ENCODE measurements at regions not wholly inside any gene's neighbourhood (a gene's known extent, or its start where the extent isn't known, plus 50 kb on each side); places are given as distances from the start of the nearest gene placed in this dataset.

- TF ChIP-seq CTCF (IDR thresholded peaks at IDR 0.05; ENCODE audit: insufficient read depth, low read length), result no peak
- no peak for TF ChIP-seq GABPA (IDR thresholded peaks at IDR 0.05; ENCODE audit: low read depth)
- TF ChIP-seq POLR2AphosphoS5 (IDR thresholded peaks at IDR 0.05; ENCODE audit: low read depth), result no peak
- TF ChIP-seq REST (IDR thresholded peaks at IDR 0.05; ENCODE audit: insufficient replicate concordance, low read depth), result no peak
- no peak for TF ChIP-seq SPI1 (IDR thresholded peaks at IDR 0.05; ENCODE audit: borderline replicate concordance, low read depth)
- DNase-seq (ENCODE audit: low read depth in 1 of 2, low spot score in 1 of 2), result no peak
- no peaks in the 10 kb centered on the region for H3K27me3 ChIP-seq (ENCODE audit: insufficient read depth, poor library complexity, severe bottlenecking)
- H3K4me3 ChIP-seq (replicated peaks; ENCODE audit: insufficient read depth, low read length), result no peak overlapping the region
- H3K27ac ChIP-seq (replicated peaks), result no peak overlapping the region
Measured at GRCh38 chr22:49437356-49437755, 390.3 kb downstream of the BRD1 start.

GRCh38 chr22:49436056-49436455 is 391.6 kb downstream of the BRD1 start:
- no peak for DNase-seq (ENCODE audit: low read depth in 1 of 2, low spot score in 1 of 2)
- H3K4me3 ChIP-seq (replicated peaks; ENCODE audit: insufficient read depth, low read length), result no peak overlapping the region

DNA sequence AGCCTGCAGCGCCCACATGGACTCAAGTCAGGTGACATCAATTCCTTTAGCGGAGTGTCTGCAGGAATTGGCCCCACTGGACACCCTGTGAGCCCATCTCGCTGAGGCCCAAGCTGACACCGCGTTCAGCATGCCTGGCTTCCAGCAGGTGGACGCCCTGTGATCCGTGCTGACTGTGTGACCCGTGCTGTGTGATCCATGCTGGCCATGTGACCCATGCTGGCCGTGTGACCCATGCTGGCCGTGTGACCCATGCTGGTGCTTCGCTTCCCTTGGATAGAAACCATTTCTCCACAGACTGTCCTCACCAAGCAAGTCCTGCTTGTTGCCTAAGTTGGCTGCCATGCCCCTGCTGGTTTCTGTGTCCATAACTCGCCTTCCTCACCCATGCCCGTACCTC is 392.1 kb downstream of the BRD1 start:
- TF ChIP-seq CTCF (IDR thresholded peaks at IDR 0.05; ENCODE audit: insufficient read depth, low read length), result no peak
- no peak for TF ChIP-seq SPI1 (IDR thresholded peaks at IDR 0.05; ENCODE audit: borderline replicate concordance, low read depth)
- no peak for TF ChIP-seq REST (IDR thresholded peaks at IDR 0.05; ENCODE audit: insufficient replicate concordance, low read depth)
- TF ChIP-seq POLR2AphosphoS5 (IDR thresholded peaks at IDR 0.05; ENCODE audit: low read depth), result no peak
- TF ChIP-seq GABPA (IDR thresholded peaks at IDR 0.05; ENCODE audit: low read depth), result no peak
- no peak overlapping the region for H3K27ac ChIP-seq (replicated peaks)
- DNase-seq (ENCODE audit: low read depth in 1 of 2, low spot score in 1 of 2), result no peak
- H3K4me3 ChIP-seq (replicated peaks; ENCODE audit: insufficient read depth, low read length), result no peak overlapping the region
- H3K27me3 ChIP-seq (ENCODE audit: insufficient read depth, poor library complexity, severe bottlenecking), result no peaks in the 10 kb centered on the region

More at GRCh38 chr22:49436056-49436455, 391.6 kb downstream of the BRD1 start:
- Histone ChIP-seq H3K27me3 (ENCODE audit: insufficient read depth, poor library complexity, severe bottlenecking) (no peaks in the 10 kb centered on the region), H3K27ac (replicated peaks) (no peak overlapping the region)
- TF ChIP-seq POLR2AphosphoS5 (IDR thresholded peaks at IDR 0.05; ENCODE audit: low read depth) (no peak), CTCF (IDR thresholded peaks at IDR 0.05; ENCODE audit: insufficient read depth, low read length) (no peak), REST (IDR thresholded peaks at IDR 0.05; ENCODE audit: insufficient replicate concordance, low read depth) (no peak), GABPA (IDR thresholded peaks at IDR 0.05; ENCODE audit: low read depth) (no peak), SPI1 (IDR thresholded peaks at IDR 0.05; ENCODE audit: borderline replicate concordance, low read depth) (no peak)

Data from HL-60 (cell line).